ENCODE measurements at regions not wholly inside any gene's neighbourhood (a gene's known extent, or its start where the extent isn't known, plus 50 kb on each side); places are given as distances from the start of the nearest gene placed in this dataset.

DNA sequence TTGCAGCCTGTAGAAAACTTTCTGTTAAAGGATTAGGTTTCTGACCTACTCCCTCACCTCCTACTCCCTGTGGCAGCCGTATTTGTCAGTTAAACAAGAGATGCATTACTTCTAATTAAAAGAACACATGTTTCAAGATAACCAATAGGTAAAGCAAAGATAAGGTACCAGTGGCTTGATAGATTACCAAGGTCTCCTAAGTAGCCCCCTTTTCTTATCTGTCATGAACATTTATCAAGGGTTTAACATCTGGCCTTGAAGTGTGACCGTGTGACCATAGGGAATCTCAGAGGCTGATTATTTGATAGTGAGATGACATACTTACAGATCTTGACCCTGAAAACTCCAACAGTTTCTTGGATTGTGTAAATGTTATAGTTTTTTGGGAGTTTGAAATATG, 764.0 kb upstream of the EDIL3 start:
- no peak for DNase-seq (ENCODE audit: low spot score)
- in situ Hi-C loops (cut with HindIII; ENCODE audit: low sequenced_read_pairs), result no loop called here

- no peak for DNase-seq (ENCODE audit: low spot score)
These were observed 774.7 kb upstream of the EDIL3 start for GRCh38 chr5:85159395-85159794.

DNA sequence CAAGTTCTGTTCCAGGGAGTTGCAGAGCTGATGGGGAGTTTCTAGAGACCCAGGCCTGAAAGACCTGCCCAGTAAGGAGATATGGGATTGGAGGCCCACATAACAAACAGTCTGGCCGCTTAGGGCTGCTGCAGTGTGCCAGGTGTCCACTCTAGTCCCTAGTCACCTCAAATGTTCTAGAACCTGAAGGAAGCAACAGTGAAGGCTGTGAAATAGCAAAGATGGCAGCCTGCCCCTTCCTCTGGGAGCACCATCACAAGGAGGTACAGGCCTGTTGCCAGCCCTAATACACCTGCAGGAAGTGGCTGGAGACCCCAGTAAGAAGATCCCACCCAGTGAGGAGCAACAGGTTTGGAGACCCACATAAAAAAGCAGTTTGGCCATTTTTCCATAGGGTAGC, 783.8 kb upstream of the EDIL3 start:
- in situ Hi-C loops (cut with HindIII; ENCODE audit: low sequenced_read_pairs), result no loop called here
- DNase-seq (ENCODE audit: low spot score), result no peak

More at GRCh38 chr5:85159395-85159794, 774.7 kb upstream of the EDIL3 start:
- in situ Hi-C loops (cut with HindIII; ENCODE audit: low sequenced_read_pairs), result no loop called here

DNA sequence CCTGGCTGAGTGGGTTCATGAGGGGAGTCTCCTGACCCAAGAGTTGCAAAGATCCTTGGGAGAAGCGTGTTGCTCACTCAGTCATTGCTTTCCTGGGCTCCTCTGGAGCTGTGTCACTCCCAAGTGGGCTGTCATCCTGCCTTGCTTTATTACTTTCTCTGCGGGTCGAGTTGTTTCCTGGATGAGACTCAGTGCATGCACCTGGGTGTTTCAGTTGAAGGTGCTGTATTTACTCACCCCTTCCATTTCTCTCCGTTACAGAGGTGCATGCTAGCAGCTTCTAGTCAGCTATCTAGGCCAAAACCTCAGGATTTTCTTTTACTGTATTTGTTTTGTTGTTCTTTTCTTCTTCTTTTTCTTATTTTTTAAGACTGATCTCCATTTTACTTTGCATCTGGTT, 785.5 kb upstream of the EDIL3 start:
- no peak for DNase-seq (ENCODE audit: low spot score)
- in situ Hi-C loops (cut with HindIII; ENCODE audit: low sequenced_read_pairs), result no loop called here

GRCh38 chr5:85173469-85173868, 788.8 kb upstream of the EDIL3 start:
- DNase-seq (ENCODE audit: low spot score), result no peak
- in situ Hi-C loops (cut with HindIII; ENCODE audit: low sequenced_read_pairs), result no loop called here

DNA sequence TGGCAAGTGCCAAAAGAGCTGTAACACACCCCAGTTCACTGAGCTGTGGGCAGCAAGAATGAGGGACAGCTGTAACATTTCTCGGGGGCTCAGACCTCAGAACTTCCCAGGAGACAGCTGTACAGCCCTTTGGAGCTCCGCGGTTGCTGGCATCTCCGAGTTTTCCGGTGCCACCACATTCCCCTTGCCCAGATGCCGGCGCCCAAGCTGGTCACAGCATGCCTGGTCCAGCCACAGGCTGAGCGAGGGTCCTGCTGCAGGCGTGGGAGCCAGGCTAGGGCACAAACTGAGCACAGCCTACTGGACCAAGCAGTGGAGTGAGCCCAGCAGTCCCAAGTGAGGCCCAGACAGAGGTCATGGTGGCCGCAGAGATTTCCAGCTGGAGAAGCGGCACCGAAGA, 797.7 kb upstream of the EDIL3 start:
- in situ Hi-C loops (cut with HindIII; ENCODE audit: low sequenced_read_pairs), result no loop called here
- no peak for DNase-seq (ENCODE audit: low spot score)

- no peak for DNase-seq (ENCODE audit: low spot score)
- in situ Hi-C loops (cut with HindIII; ENCODE audit: low sequenced_read_pairs), result no loop called here
These were observed 819.6 kb upstream of the EDIL3 start for GRCh38 chr5:85204289-85204688.

DNA sequence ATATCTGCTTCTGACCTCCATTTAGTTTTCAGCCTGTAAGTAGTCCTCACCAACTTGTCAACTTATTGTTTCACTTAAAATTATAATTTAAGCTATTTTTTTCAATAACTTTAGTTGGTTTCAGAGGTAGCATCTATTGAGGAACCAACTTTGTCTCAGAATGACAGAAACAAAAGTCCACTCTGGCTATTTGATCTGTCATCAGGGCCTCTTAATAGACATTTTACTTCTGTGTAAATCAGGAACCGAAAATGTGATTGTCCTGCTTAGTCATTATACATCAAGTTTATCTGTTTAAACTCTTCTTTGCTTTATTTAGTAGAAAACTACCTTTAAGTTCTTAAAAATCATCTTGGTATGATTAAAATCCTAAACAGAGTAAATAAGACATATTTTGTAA, 820.8 kb upstream of the EDIL3 start:
- in situ Hi-C loops (cut with HindIII; ENCODE audit: low sequenced_read_pairs), result no loop called here

DNA sequence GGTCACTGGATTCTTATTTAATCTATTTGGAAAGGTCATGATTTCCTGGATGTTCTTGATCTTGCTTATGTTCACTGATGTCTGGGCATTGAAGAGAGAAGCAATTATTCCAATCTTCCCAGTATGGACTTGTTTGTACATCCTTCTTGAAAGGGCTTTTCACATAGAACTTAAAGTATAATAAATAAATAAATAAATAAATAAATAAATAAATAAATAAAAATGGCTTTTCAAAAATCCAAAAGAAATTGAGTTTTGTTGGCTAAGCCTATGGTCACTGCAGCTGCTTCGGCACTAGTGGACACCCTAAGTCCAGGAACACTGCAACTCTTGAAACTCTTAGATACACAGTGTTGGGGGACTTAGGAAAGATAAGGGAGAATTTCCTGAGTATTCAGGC, 840.7 kb upstream of the EDIL3 start:
- in situ Hi-C loops (cut with HindIII; ENCODE audit: low sequenced_read_pairs), result no loop called here

More for the DNA sequence above, 820.8 kb upstream of the EDIL3 start:
- DNase-seq (ENCODE audit: low spot score), result no peak

DNA sequence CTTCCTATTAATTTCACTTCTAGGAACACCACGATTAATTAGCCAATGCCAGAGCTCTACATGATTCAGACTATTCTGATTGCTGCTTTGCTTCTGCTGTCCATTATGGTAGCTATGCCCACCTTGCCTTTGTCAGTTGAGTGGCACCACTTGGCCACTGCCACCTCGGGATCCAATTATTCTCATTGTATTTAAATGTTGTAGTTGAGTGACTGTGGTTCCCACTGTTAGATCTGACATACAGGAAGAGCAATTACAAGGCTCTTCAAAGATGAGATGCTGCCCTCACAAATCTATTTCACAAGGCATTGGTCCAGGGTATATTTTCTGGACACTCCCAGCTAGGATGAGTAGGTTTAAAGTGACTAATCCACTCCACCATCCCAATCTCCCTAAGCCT, 864.5 kb upstream of the EDIL3 start:
- in situ Hi-C loops (cut with HindIII; ENCODE audit: low sequenced_read_pairs), result no loop called here
- no peak for DNase-seq (ENCODE audit: low spot score)

More for the DNA sequence above, 840.7 kb upstream of the EDIL3 start:
- DNase-seq (ENCODE audit: low spot score), result no peak

- in situ Hi-C loops (cut with HindIII; ENCODE audit: low sequenced_read_pairs), result no loop called here
- DNase-seq (ENCODE audit: low spot score), result no peak
These were observed 878.4 kb upstream of the EDIL3 start for GRCh38 chr5:85263125-85263524.

DNA sequence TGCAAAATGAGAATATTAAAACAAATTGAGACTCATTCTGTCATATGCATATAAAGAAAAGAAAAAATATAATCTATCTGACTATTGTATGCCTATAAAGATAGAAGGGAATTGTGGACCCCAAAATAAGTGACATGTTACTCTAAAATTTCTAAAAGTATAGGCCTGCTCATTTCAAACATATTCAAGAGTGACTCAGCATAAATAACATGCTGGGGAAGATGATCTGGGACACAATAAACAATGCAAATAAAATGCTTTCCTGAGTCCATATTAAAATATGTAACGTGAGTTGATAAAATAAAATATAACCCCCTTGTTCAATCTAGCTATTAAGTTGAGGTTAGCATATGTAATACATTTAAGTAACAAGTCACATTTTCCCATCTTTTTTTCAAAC, 882.0 kb upstream of the EDIL3 start:
- no peak for DNase-seq (ENCODE audit: low spot score)
- in situ Hi-C loops (cut with HindIII; ENCODE audit: low sequenced_read_pairs), result no loop called here

GRCh38 chr5:85268194-85268593, 883.5 kb upstream of the EDIL3 start:
- in situ Hi-C loops (cut with HindIII; ENCODE audit: low sequenced_read_pairs), result no loop called here
- no peak for DNase-seq (ENCODE audit: low spot score)

DNA sequence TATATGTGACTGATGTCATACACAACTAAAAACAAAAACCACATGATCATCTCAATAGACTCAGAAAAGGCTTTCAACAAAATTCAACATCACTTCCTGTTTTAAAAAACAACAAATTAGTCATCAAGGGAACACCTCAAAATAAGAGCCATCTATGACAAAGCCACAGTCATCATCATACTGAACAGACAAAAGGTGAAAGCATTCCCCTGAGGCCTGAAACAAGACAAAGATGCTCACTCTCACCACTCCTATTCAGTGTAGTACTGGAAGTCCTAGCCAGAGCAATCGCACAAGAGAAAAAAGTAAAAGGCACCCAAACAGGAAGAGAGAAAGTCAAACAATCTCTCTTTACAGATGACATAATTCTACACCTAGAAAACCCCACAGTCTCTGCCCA, 893.5 kb upstream of the EDIL3 start:
- DNase-seq (ENCODE audit: low spot score), result no peak
- in situ Hi-C loops (cut with HindIII; ENCODE audit: low sequenced_read_pairs), result no loop called here

GRCh38 chr5:85288914-85289313, 904.2 kb upstream of the EDIL3 start:
- DNase-seq (ENCODE audit: low spot score), result no peak

DNA sequence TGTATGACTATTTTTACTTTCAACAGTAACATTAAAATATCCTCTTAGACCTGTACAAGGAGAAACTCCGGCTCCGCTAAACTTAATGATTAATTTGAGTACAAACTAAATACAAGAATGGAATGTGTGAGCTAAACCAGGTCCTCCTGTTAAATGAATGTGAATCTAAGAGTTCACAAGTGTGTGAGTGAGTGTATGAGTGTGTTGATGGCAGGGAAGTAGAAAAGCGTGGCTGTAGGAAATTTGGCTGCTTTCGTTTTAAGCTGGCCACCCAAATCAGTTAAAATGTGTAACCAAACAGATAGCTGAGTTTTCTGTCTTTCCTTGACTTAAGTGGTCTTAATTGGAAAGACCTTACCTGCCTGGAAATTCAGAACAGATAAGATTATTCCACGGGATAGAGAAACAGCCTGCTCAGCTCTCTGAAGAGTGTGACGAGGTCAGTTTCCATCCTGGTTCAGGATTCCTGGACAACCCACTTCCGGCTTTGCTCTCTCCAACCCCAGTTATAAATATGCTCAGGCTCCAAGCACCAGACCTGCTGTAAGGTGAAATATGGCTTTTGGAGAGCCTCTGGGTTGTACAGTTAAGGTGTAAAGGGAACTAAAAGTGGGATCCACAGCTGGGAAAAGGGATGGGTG, 908.6 kb upstream of the EDIL3 start:
- in situ Hi-C loops (cut with HindIII; ENCODE audit: low sequenced_read_pairs), result no loop called here

More at GRCh38 chr5:85288914-85289313, 904.2 kb upstream of the EDIL3 start:
- in situ Hi-C loops (cut with HindIII; ENCODE audit: low sequenced_read_pairs), result no loop called here

GRCh38 chr5:85304524-85304923, 919.8 kb upstream of the EDIL3 start:
- DNase-seq (ENCODE audit: low spot score), result no peak
- in situ Hi-C loops (cut with HindIII; ENCODE audit: low sequenced_read_pairs), result no loop called here

More for the DNA sequence above, 908.6 kb upstream of the EDIL3 start:
- no peak for DNase-seq (ENCODE audit: low spot score)

DNA sequence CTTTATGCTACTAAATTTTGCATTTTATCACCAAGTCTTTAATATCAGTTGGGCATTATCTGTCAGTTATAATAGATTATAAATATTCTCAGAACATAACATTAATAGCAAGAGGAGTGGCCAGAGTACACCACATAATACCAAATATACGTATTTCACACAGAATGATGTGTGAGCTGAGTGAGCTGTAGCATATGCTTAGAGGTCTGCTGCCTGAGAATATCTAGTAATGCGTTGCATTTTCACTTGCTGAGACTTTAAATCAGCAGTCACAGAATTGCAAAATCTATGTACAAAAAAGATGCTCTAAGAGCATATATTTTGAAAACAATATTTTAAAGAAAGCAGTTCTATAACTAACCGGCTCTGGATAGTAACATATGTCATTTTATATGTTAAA, 921.1 kb upstream of the EDIL3 start:
- no peak for DNase-seq (ENCODE audit: low spot score)
- in situ Hi-C loops (cut with HindIII; ENCODE audit: low sequenced_read_pairs), result no loop called here

GRCh38 chr5:85311536-85311935, 926.9 kb upstream of the EDIL3 start:
- no peak for DNase-seq (ENCODE audit: low spot score)
- in situ Hi-C loops (cut with HindIII; ENCODE audit: low sequenced_read_pairs), result no loop called here

DNA sequence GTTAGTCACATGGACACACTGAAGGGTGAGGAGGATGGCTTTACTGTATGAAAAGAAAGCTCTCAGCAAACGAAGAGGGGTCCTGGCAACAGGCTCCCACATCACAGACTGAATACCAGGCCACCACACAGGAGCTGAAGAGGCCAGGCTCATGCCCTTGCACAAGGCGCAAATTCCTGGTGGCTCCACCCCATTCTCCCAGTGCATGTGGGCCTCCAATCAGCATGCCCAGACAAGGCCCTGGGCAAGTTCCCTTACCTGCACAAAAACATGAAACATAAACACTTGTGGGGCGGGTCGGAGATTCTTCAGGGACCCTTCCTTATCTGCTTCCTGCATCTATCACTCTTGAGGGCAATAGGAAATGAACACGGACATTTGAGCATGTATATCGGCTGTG, 935.8 kb upstream of the EDIL3 start:
- DNase-seq (ENCODE audit: low spot score), result no peak
- in situ Hi-C loops (cut with HindIII; ENCODE audit: low sequenced_read_pairs), result no loop called here

GRCh38 chr5:85333276-85333675, 948.6 kb upstream of the EDIL3 start:
- in situ Hi-C loops (cut with HindIII; ENCODE audit: low sequenced_read_pairs), result no loop called here
- DNase-seq (ENCODE audit: low spot score), result no peak

- no peak for DNase-seq (ENCODE audit: low spot score)
- in situ Hi-C loops (cut with HindIII; ENCODE audit: low sequenced_read_pairs), result no loop called here
These were observed 952.8 kb upstream of the EDIL3 start for GRCh38 chr5:85337435-85337834.
